ENCODE measurements at regions not wholly inside any gene's neighbourhood (a gene's known extent, or its start where the extent isn't known, plus 50 kb on each side); places are given as distances from the start of the nearest gene placed in this dataset.

GRCh38 chr14:43413084-43413483 lies 1094.0 kb downstream of the FSCB start:
- H3K4me3 ChIP-seq (ENCODE audit: low read depth, low read length), result no peak overlapping the region
- ChIA-PET CTCF (no interaction called here), POLR2A (no interaction called here)
- no peak for DNase-seq (ENCODE audit: low read depth, low spot score)
- no peak for TF ChIP-seq CTCF (IDR thresholded peaks at IDR 0.05; ENCODE audit: insufficient read depth, low read length, missing control alignments)

- no peak for TF ChIP-seq CTCF (IDR thresholded peaks at IDR 0.05; ENCODE audit: insufficient read depth, low read length, missing control alignments)
- ChIA-PET POLR2A (no interaction called here), CTCF (no interaction called here)
These were observed 1095.2 kb downstream of the FSCB start for GRCh38 chr14:43411841-43412240.

GRCh38 chr14:43410631-43411030 lies 1096.5 kb downstream of the FSCB start:
- ChIA-PET CTCF (no interaction called here), POLR2A (no interaction called here)
- TF ChIP-seq CTCF (IDR thresholded peaks at IDR 0.05; ENCODE audit: insufficient read depth, low read length, missing control alignments), result no peak
- H3K4me3 ChIP-seq (ENCODE audit: low read depth, low read length), result no peak overlapping the region
- DNase-seq (ENCODE audit: low read depth, low spot score), result no peak

More at GRCh38 chr14:43411841-43412240, 1095.2 kb downstream of the FSCB start:
- no peak overlapping the region for H3K4me3 ChIP-seq (ENCODE audit: low read depth, low read length)
- DNase-seq (ENCODE audit: low read depth, low spot score), result no peak

GRCh38 chr14:43408472-43408871 lies 1098.6 kb downstream of the FSCB start:
- no peak for DNase-seq (ENCODE audit: low read depth, low spot score)
- CTCF ChIA-PET, result no interaction called here
- H3K4me3 ChIP-seq (ENCODE audit: low read depth, low read length), result no peak overlapping the region
- no peak for TF ChIP-seq CTCF (IDR thresholded peaks at IDR 0.05; ENCODE audit: insufficient read depth, low read length, missing control alignments)
- POLR2A ChIA-PET, result no interaction called here

GRCh38 chr14:43407706-43408105 lies 1099.4 kb downstream of the FSCB start:
- no peak for DNase-seq (ENCODE audit: low read depth, low spot score)
- no peak overlapping the region for H3K4me3 ChIP-seq (ENCODE audit: low read depth, low read length)

GRCh38 chr14:43406931-43407330 lies 1100.2 kb downstream of the FSCB start:
- DNase-seq (ENCODE audit: low read depth, low spot score), result no peak
- no peak overlapping the region for H3K4me3 ChIP-seq (ENCODE audit: low read depth, low read length)
- TF ChIP-seq CTCF (IDR thresholded peaks at IDR 0.05; ENCODE audit: insufficient read depth, low read length, missing control alignments), result no peak
- CTCF ChIA-PET, result no interaction called here
- POLR2A ChIA-PET, result no interaction called here

More at GRCh38 chr14:43407706-43408105, 1099.4 kb downstream of the FSCB start:
- ChIA-PET CTCF (no interaction called here), POLR2A (no interaction called here)
- TF ChIP-seq CTCF (IDR thresholded peaks at IDR 0.05; ENCODE audit: insufficient read depth, low read length, missing control alignments), result no peak
